C4-2B (cell line): ENCODE measurements at regions not wholly inside any gene's neighbourhood (a gene's known extent, or its start where the extent isn't known, plus 50 kb on each side); places are given as distances from the start of the nearest gene placed in this dataset.

Experiments
- ZFX ChIP-seq: fragments of 450-650 bp; IDR thresholded peaks from 2 replicates; pipeline ENCODE4 v1.6.1; 2017
- TF ChIP-seq, protein P1 (sequence below): fragments of 450-650 bp; conservative IDR thresholded peaks from 2 replicates; pipeline ENCODE4 v1.5.1; 2017; ENCODE audit warnings: mild to moderate bottlenecking

DNA sequence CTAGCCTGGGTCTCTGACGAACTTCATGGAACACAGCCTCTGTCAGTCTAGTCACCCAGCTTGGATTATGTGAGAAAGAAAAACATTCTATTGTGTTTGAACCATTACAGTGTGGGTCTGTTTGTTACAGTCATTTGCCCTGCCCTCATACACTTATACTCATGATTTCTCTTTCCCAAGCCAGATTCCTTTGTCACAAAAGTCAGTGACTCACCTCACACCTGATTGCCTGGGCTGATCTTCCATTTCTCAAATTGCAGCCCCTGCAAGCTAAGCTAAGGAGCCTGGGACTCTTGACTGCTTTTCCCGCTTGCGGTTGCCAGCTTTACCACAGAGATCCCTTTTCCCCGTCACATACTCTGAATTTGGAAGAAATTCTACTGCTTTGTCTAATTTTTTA is 395.9 kb downstream of the SAMD5 start:
- TF ChIP-seq, protein P1, sequence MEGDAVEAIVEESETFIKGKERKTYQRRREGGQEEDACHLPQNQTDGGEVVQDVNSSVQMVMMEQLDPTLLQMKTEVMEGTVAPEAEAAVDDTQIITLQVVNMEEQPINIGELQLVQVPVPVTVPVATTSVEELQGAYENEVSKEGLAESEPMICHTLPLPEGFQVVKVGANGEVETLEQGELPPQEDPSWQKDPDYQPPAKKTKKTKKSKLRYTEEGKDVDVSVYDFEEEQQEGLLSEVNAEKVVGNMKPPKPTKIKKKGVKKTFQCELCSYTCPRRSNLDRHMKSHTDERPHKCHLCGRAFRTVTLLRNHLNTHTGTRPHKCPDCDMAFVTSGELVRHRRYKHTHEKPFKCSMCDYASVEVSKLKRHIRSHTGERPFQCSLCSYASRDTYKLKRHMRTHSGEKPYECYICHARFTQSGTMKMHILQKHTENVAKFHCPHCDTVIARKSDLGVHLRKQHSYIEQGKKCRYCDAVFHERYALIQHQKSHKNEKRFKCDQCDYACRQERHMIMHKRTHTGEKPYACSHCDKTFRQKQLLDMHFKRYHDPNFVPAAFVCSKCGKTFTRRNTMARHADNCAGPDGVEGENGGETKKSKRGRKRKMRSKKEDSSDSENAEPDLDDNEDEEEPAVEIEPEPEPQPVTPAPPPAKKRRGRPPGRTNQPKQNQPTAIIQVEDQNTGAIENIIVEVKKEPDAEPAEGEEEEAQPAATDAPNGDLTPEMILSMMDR, result no peak
- TF ChIP-seq ZFX, result no peak
